ENCODE measurements at regions not wholly inside any gene's neighbourhood (a gene's known extent, or its start where the extent isn't known, plus 50 kb on each side); places are given as distances from the start of the nearest gene placed in this dataset.
A peak's percentile ranks its signal among the peaks of the same experiment; 100 is the strongest.

GRCh38 chr21:15119486-15119885, 54.7 kb upstream of the NRIP1 start:
- H3K27me3 ChIP-seq, result no peaks in the 10 kb centered on the region
- H3K27ac ChIP-seq, result no peak overlapping the region
- WGBS, 4 donors, result 83 to 89% (median 85%) methylated on average over 3 of the region's 3 CpGs
- H3K4me3 ChIP-seq, result no peak overlapping the region
- ATAC-seq (no peak), DNase-seq (no peak)
- no peaks in the 10 kb centered on the region for H3K36me3 ChIP-seq
- intact Hi-C loops (cut with DNase I), result no loop called here
- H3K4me1 ChIP-seq, result peaks cover 0 to 21% (median 12%) of the 10 kb centered on the region in 12 donors
- H3K9me3 ChIP-seq, result no peaks in the 10 kb centered on the region
- TF ChIP-seq POLR2A (IDR thresholded peaks at IDR 0.05) (no peak), CTCF (IDR thresholded peaks at IDR 0.05) (no peak)

- H3K9me3 ChIP-seq, result no peaks in the 10 kb centered on the region
- H3K4me1 ChIP-seq, result peaks cover 0 to 21% (median 12%) of the 10 kb centered on the region in 12 donors
- WGBS, 4 donors, result 60 to 79% (median 68%) methylated on average over 5 of the region's 5 CpGs
- DNase-seq (no peak), ATAC-seq (no peak)
- no peak overlapping the region for H3K4me3 ChIP-seq
- no peaks in the 10 kb centered on the region for H3K36me3 ChIP-seq
- H3K27me3 ChIP-seq, result no peaks in the 10 kb centered on the region
- TF ChIP-seq CTCF (IDR thresholded peaks at IDR 0.05) (no peak), POLR2A (IDR thresholded peaks at IDR 0.05) (no peak)
- peak overlapping the region in 9 of 12 donors; percentile 9 to 77 (median 41) for H3K27ac ChIP-seq
- intact Hi-C loops (cut with DNase I), result no loop called here
These were observed 56.4 kb upstream of the NRIP1 start for GRCh38 chr21:15121097-15121654.

- H3K27ac ChIP-seq, result peak overlapping the region in 10 of 12 donors; percentile 9 to 77 (median 39)
- H3K9me3 ChIP-seq, result no peaks in the 10 kb centered on the region
- TF ChIP-seq CTCF (IDR thresholded peaks at IDR 0.05) (no peak), POLR2A (IDR thresholded peaks at IDR 0.05) (no peak)
- peak; percentile 54 to 97 (median 84) for ATAC-seq
- peak in 3 of 5 donors; percentile 31 to 72 (median 33) for DNase-seq
- no peaks in the 10 kb centered on the region for H3K36me3 ChIP-seq
- 10 to 43% (median 24%) methylated on average over 3 of the region's 3 CpGs for WGBS, 4 donors
- no peaks in the 10 kb centered on the region for H3K27me3 ChIP-seq
- H3K4me3 ChIP-seq, result no peak overlapping the region
- intact Hi-C loops (cut with DNase I), result no loop called here
- H3K4me1 ChIP-seq, result peaks cover 0 to 21% (median 12%) of the 10 kb centered on the region in 12 donors
These were observed 56.9 kb upstream of the NRIP1 start for GRCh38 chr21:15121655-15122120.

- Histone ChIP-seq H3K27me3 (no peaks in the 10 kb centered on the region), H3K36me3 (no peaks in the 10 kb centered on the region), H3K4me3 (no peak overlapping the region), H3K27ac (peak overlapping the region in 8 of 12 donors; percentile 9 to 77 (median 46)), H3K4me1 (peaks cover 0 to 22% (median 18%) of the 10 kb centered on the region in 12 donors), H3K9me3 (no peaks in the 10 kb centered on the region)
- peak in 3 of 4 donors; percentile 10 to 68 (median 54) for ATAC-seq
- TF ChIP-seq POLR2A (IDR thresholded peaks at IDR 0.05) (no peak), CTCF (IDR thresholded peaks at IDR 0.05) (no peak)
- 26 to 45% (median 33%) methylated on average over 4 of the region's 4 CpGs for WGBS, 4 donors
- intact Hi-C loops (cut with DNase I), result no loop called here
- no peak for DNase-seq
These were observed 57.4 kb upstream of the NRIP1 start for GRCh38 chr21:15122241-15122640.

Measured in heart left ventricle (tissue), 16 donors.